K562 (cell line): ENCODE measurements at regions not wholly inside any gene's neighbourhood (a gene's known extent, or its start where the extent isn't known, plus 50 kb on each side); places are given as distances from the start of the nearest gene placed in this dataset.

Experiments
- CREM ChIP-seq: IDR thresholded peaks from 2 replicates; pipeline ENCODE4 v1.6.1; 2014; ENCODE audit warnings: antibody characterized with exemption, low read depth
- CTCF ChIP-seq, 3 experiments: IDR thresholded peaks in 2 of 3; conservative IDR thresholded peaks in 1 of 3; 2 replicates each; pipeline ENCODE4 v1.5.1; 2011 to 2012; ENCODE audit warnings: low read length in 3 of 3, mild to moderate bottlenecking in 3 of 3, control low read depth in 2 of 3, improper control_type of control experiment in 1 of 3, inconsistent platforms in 1 of 3, low read depth in 1 of 3, mixed read lengths in 1 of 3, moderate library complexity in 1 of 3; ENCODE audit not compliant: insufficient read depth in 2 of 3
- ZFP91 ChIP-seq: sonication (generic); formaldehyde crosslinking; IDR thresholded peaks from 2 replicates; pipeline ENCODE4 v1.8.0; 2022; ENCODE audit warnings: mild to moderate bottlenecking, missing genetic modification reagents
- ZFPM2 ChIP-seq: fragments of 250-450 bp; sonication (Bioruptor Pico); IDR thresholded peaks from 2 replicates; pipeline ENCODE4 v1.5.1; 2022; ENCODE audit warnings: mild to moderate bottlenecking
- TF ChIP-seq, protein P1 (sequence below): fragments of 200-800 bp; sonication (Bioruptor generic); IDR thresholded peaks from 2 replicates; pipeline ENCODE4 v1.6.1; 2017; ENCODE audit warnings: missing genetic modification characterization, missing compliant biosample characterization

GRCh38 chr12:13293096-13293495 lies 96.6 kb downstream of the EMP1 start:
- TF ChIP-seq, protein P1, sequence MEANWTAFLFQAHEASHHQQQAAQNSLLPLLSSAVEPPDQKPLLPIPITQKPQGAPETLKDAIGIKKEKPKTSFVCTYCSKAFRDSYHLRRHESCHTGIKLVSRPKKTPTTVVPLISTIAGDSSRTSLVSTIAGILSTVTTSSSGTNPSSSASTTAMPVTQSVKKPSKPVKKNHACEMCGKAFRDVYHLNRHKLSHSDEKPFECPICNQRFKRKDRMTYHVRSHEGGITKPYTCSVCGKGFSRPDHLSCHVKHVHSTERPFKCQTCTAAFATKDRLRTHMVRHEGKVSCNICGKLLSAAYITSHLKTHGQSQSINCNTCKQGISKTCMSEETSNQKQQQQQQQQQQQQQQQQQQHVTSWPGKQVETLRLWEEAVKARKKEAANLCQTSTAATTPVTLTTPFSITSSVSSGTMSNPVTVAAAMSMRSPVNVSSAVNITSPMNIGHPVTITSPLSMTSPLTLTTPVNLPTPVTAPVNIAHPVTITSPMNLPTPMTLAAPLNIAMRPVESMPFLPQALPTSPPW = no peak
- no peak for TF ChIP-seq CTCF (IDR thresholded peaks at IDR 0.05 in 2 of 3, conservative IDR thresholded peaks at IDR 0.05 in 1 of 3; ENCODE audit: insufficient read depth in 2 of 3, low read depth in 1 of 3, low read length in 3 of 3)
- TF ChIP-seq ZFPM2 (CRISPR knock-in tag) = no peak
- TF ChIP-seq CREM = no peak
- no peak for TF ChIP-seq ZFP91
